Activated T-cell treated with anti-CD3 and anti-CD28 coated beads, Interleukin-2, amount 50 U/mL, for 48 hours (primary cell): ENCODE measurements at regions not wholly inside any gene's neighbourhood (a gene's known extent, or its start where the extent isn't known, plus 50 kb on each side); places are given as distances from the start of the nearest gene placed in this dataset.
"Not testable (repeated sequence)": the region's sequence is repeated elsewhere in the genome, so short reads cannot be mapped to it uniquely, and the experiment has no call there.

ENCODE experiments used
- DNase-seq, 2 experiments: peaks; one replicate each; pipeline ENCODE4 v3.0.0-alpha.2; 2020

GRCh38 chr5:90338712-90339372 is 70.7 kb downstream of the CETN3 start:
- DNase-seq = no peak

GRCh38 chr5:90337449-90338052 is 72.0 kb downstream of the CETN3 start:
- no peak for DNase-seq

- DNase-seq = no peak
Measured at GRCh38 chr5:90336752-90337151, 72.8 kb downstream of the CETN3 start.

GRCh38 chr5:90334741-90335140 is 74.8 kb downstream of the CETN3 start:
- DNase-seq = no peak

- no peak for DNase-seq
Measured at GRCh38 chr5:90329911-90330310, 79.6 kb downstream of the CETN3 start.

GRCh38 chr5:90326995-90327394 is 82.6 kb downstream of the CETN3 start:
- no peak for DNase-seq

GRCh38 chr5:90325093-90325492 is 84.5 kb downstream of the CETN3 start:
- no peak for DNase-seq

- DNase-seq = not testable (repeated sequence)
Measured at GRCh38 chr5:90320348-90320747, 89.2 kb downstream of the CETN3 start.

- DNase-seq = no peak
Measured at GRCh38 chr5:90312027-90312426, 97.5 kb downstream of the CETN3 start.

- no peak for DNase-seq
Measured at GRCh38 chr5:90311401-90311800, 98.2 kb downstream of the CETN3 start.

GRCh38 chr5:90308787-90309585 is 100.6 kb downstream of the CETN3 start:
- no peak for DNase-seq

- DNase-seq = no peak
Measured at GRCh38 chr5:90307782-90308181, 101.8 kb downstream of the CETN3 start.

GRCh38 chr5:90307322-90307721 is 102.2 kb downstream of the CETN3 start:
- no peak for DNase-seq

- DNase-seq = no peak
Measured at GRCh38 chr5:90306613-90307012, 102.9 kb downstream of the CETN3 start.

GRCh38 chr5:90305041-90305720 is 104.4 kb downstream of the CETN3 start:
- DNase-seq = no peak

- no peak for DNase-seq
Measured at GRCh38 chr5:90301248-90301647, 108.3 kb downstream of the CETN3 start.

- DNase-seq = no peak
Measured at GRCh38 chr5:90297045-90297764, 112.4 kb downstream of the CETN3 start.

GRCh38 chr5:90294604-90295003 is 115.0 kb downstream of the CETN3 start:
- DNase-seq = no peak

GRCh38 chr5:90293931-90294330 is 115.6 kb downstream of the CETN3 start:
- no peak for DNase-seq

- no peak for DNase-seq
Measured at GRCh38 chr5:90290648-90291047, 118.9 kb downstream of the CETN3 start.

GRCh38 chr5:90289837-90290236 is 119.7 kb downstream of the CETN3 start:
- DNase-seq = no peak

- DNase-seq = no peak
Measured at GRCh38 chr5:90287036-90287435, 122.5 kb downstream of the CETN3 start.

- no peak for DNase-seq
Measured at GRCh38 chr5:90285581-90285980, 124.0 kb downstream of the CETN3 start.
